ENCODE measurements at regions not wholly inside any gene's neighbourhood (a gene's known extent, or its start where the extent isn't known, plus 50 kb on each side); places are given as distances from the start of the nearest gene placed in this dataset.

DNA sequence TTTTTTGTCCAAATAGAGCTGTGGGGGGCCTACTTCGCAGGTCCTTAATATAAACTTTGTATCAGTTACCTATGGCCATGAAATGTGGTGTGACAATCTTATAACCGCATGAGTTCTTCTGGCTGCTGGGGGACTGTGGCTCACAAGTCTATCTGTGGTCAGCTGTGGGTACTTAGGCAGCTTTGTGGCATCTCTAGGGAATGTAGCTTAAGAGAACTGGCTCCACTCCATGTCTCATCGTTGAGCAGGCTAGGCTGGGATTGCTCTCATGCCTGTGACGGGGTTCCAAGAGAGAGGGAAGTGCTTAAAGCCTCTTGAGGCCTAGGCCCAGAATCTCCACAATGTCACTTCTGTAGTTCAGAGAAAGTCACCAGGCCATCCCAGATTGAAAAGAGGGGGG lies 140.5 kb downstream of the BTBD3 start (continued):
- TF ChIP-seq, protein P1, sequence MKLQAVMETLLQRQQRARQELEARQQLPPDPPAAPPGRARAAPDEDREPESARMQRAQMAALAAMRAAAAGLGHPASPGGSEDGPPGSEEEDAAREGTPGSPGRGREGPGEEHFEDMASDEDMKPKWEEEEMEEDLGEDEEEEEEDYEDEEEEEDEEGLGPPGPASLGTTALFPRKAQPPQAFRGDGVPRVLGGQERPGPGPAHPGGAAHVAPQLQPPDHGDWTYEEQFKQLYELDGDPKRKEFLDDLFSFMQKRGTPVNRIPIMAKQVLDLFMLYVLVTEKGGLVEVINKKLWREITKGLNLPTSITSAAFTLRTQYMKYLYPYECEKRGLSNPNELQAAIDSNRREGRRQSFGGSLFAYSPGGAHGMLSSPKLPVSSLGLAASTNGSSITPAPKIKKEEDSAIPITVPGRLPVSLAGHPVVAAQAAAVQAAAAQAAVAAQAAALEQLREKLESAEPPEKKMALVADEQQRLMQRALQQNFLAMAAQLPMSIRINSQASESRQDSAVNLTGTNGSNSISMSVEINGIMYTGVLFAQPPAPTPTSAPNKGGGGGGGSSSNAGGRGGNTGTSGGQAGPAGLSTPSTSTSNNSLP (IDR thresholded peaks at IDR 0.05; ENCODE audit: borderline replicate concordance, low read depth, low read length) = no peak
- no peak for TF ChIP-seq TFAM (CRISPR knock-in tag; conservative IDR thresholded peaks at IDR 0.05)
- TF ChIP-seq ILF3 (IDR thresholded peaks at IDR 0.05; ENCODE audit: borderline replicate concordance) = no peak
- TF ChIP-seq ZNF184 (CRISPR knock-in tag; IDR thresholded peaks at IDR 0.05) = no peak
- TF ChIP-seq FOXM1 (IDR thresholded peaks at IDR 0.05; ENCODE audit: low read depth) = no peak
- TF ChIP-seq FOXM1 (CRISPR knock-in tag; IDR thresholded peaks at IDR 0.05; ENCODE audit: low read depth) = no peak
- no peak for TF ChIP-seq PHB2 (IDR thresholded peaks at IDR 0.05; ENCODE audit: low read depth)

DNA sequence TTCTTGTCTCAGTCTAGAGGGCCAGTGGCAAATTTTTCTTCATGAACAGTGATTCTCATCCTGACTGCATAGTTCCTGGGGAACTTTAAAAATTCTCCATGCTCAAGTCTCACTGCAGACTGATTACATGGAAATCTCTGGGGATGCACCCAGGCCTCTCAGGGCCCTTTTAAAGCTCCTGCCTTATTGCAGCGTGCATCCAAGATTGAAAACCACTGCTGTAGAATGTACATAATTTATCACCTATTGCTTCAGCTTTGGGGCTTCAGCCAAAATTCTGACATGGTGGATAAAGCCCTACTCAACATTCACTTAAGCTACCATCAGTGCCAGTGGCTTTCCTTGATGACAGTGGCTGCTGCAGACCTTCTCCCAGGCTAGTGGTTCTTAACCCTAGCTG lies 143.8 kb downstream of the BTBD3 start:
- H3K9me3 ChIP-seq (replicated peaks; ENCODE audit: control insufficient read depth, insufficient read depth, low read depth, low read length) = no peaks in the 10 kb centered on the region
- no peak for FAIRE-seq
- H3K79me2 ChIP-seq (ENCODE audit: control insufficient read depth, insufficient read depth, low read length) = no peaks in the 10 kb centered on the region
- intact Hi-C loops (cut with micrococcal nuclease) = no loop called here
- no peak overlapping the region for H3K27ac ChIP-seq (ENCODE audit: extremely low read depth, low read depth, low read length)
- TF ChIP-seq ZNF444 (CRISPR knock-in tag; IDR thresholded peaks at IDR 0.05) = no peak
- no peak for TF ChIP-seq GATAD2A (IDR thresholded peaks at IDR 0.05)
- TF ChIP-seq ETV5 (CRISPR knock-in tag; IDR thresholded peaks at IDR 0.05; ENCODE audit: low read depth) = no peak
- TF ChIP-seq, protein P2, sequence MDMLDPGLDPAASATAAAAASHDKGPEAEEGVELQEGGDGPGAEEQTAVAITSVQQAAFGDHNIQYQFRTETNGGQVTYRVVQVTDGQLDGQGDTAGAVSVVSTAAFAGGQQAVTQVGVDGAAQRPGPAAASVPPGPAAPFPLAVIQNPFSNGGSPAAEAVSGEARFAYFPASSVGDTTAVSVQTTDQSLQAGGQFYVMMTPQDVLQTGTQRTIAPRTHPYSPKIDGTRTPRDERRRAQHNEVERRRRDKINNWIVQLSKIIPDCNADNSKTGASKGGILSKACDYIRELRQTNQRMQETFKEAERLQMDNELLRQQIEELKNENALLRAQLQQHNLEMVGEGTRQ (CRISPR knock-in tag; IDR thresholded peaks at IDR 0.05) = no peak
- TF ChIP-seq GATAD2B (IDR thresholded peaks at IDR 0.05; ENCODE audit: borderline replicate concordance) = no peak
- no peak for TF ChIP-seq ZNF778 (CRISPR knock-in tag; IDR thresholded peaks at IDR 0.05)
- no peak for TF ChIP-seq SETDB1 (IDR thresholded peaks at IDR 0.05; ENCODE audit: low read length)
- H2AFZ ChIP-seq (ENCODE audit: low read depth, low read length) = no peak overlapping the region
- ATAC-seq = no peak
- no peaks in the 10 kb centered on the region for H3K27me3 ChIP-seq (ENCODE audit: control insufficient read depth in 2 of 2, insufficient read depth in 2 of 2, low read length in 2 of 2)
- 0% methylated on average over 1 of the region's 1 CpG for WGBS (ENCODE audit: insufficient coverage, low coverage, missing lambda C conversion rate)
- no peak overlapping the region for H3K9ac ChIP-seq (ENCODE audit: insufficient read depth in 1 of 2, low read depth in 2 of 2, low read length in 2 of 2)
- POLR2A ChIA-PET = no interaction called here
- H3K36me3 ChIP-seq (ENCODE audit: control insufficient read depth, insufficient read depth, low read length) = no peaks in the 10 kb centered on the region
- in situ Hi-C loops (cut with MboI) = no loop called here
- no peak overlapping the region for H3K4me2 ChIP-seq (ENCODE audit: insufficient read depth, low read length)
- no peak for DNase-seq (ENCODE audit: extremely low read depth in 1 of 4, low spot score in 3 of 4)
- CTCF ChIA-PET (ENCODE audit: low intra/inter-chr PET ratio) = no interaction called here
- BruUV-seq (replicated peaks) = no TSS peak
- H3K4me1 ChIP-seq (replicated peaks in 1 of 2; ENCODE audit: control insufficient read depth in 2 of 2, insufficient read depth in 2 of 2, low read length in 2 of 2) = no peaks in the 10 kb centered on the region
- H3K9me1 ChIP-seq (ENCODE audit: control insufficient read depth, insufficient read depth, low read length) = no peaks in the 10 kb centered on the region
- H4K20me1 ChIP-seq (replicated peaks; ENCODE audit: control insufficient read depth, insufficient read depth, low read length) = no peaks in the 10 kb centered on the region
- H3K4me3 ChIP-seq = no peak overlapping the region
